Kidney epithelial cell (primary cell): ENCODE measurements at regions not wholly inside any gene's neighbourhood (a gene's known extent, or its start where the extent isn't known, plus 50 kb on each side); places are given as distances from the start of the nearest gene placed in this dataset.

Experiments
- DNase-seq: peaks from one replicate; pipeline ENCODE4 v3.0.0-alpha.2; 2010; ENCODE audit warnings: low read depth
- H3K27me3 ChIP-seq: 2 replicates; pipeline ENCODE4 v1.6.0; 2011; ENCODE audit warnings: low read length; ENCODE audit not compliant: control insufficient read depth, insufficient read depth
- H3K36me3 ChIP-seq: 2 replicates; pipeline ENCODE4 v1.5.1; 2011; ENCODE audit warnings: low read length; ENCODE audit not compliant: control insufficient read depth, insufficient read depth
- H3K4me3 ChIP-seq: 2 replicates; pipeline ENCODE4 v1.5.1; 2011; ENCODE audit warnings: low read depth, mild to moderate bottlenecking, control low read depth, low read length
- TF ChIP-seq, protein P1 (sequence below): IDR thresholded peaks from 2 replicates; pipeline ENCODE4 v1.5.1; 2011; ENCODE audit warnings: mild to moderate bottlenecking, moderate library complexity, low read length, control low read depth, inconsistent platforms; ENCODE audit not compliant: insufficient read depth, poor library complexity, severe bottlenecking

DNA sequence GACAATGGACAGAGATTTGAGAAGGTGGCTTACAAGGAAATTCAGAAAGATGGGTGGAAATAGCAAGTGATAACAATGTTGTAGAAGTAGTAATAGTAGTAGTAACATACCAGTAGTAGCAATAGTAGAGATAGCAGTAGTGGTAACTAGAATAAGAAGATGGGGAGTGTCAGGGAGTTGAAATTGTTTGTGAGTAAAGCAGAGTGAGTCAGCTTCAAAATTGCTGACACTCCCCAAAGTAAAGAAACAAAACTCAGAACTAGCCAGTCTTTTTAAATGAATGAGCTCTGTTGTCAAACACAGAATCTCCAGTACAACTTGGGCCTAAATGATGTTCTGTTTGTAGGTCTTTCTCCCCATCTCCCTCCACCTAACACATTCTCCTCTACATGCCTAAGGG lies 1040.9 kb downstream of the CBLN2 start:
- Histone ChIP-seq H3K27me3 (no peaks in the 10 kb centered on the region), H3K4me3 (no peak overlapping the region), H3K36me3 (no peaks in the 10 kb centered on the region)
- DNase-seq: no peak
- TF ChIP-seq, protein P1, sequence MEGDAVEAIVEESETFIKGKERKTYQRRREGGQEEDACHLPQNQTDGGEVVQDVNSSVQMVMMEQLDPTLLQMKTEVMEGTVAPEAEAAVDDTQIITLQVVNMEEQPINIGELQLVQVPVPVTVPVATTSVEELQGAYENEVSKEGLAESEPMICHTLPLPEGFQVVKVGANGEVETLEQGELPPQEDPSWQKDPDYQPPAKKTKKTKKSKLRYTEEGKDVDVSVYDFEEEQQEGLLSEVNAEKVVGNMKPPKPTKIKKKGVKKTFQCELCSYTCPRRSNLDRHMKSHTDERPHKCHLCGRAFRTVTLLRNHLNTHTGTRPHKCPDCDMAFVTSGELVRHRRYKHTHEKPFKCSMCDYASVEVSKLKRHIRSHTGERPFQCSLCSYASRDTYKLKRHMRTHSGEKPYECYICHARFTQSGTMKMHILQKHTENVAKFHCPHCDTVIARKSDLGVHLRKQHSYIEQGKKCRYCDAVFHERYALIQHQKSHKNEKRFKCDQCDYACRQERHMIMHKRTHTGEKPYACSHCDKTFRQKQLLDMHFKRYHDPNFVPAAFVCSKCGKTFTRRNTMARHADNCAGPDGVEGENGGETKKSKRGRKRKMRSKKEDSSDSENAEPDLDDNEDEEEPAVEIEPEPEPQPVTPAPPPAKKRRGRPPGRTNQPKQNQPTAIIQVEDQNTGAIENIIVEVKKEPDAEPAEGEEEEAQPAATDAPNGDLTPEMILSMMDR: no peak

DNA sequence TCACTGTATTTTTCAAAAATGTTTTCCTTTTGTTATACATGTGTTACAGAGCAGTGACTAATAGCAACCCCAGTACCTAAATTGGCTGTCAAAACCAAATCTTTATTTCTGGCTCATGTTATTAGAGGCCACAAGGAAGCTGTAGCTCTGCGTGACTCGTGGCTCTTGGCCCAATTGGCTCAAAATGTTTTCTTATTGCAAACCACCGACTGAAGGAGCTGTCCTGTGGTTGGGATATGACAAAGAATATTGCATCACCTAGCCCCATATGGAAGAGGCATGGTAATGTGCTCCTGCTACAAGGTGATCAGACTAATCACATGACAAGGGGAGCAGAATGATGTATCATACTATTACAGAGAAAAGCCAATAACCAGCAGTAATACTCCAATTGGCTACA lies 1058.5 kb downstream of the CBLN2 start:
- no peaks in the 10 kb centered on the region for H3K27me3 ChIP-seq
- TF ChIP-seq, protein P1: no peak
- H3K4me3 ChIP-seq: no peak overlapping the region
- DNase-seq: peak; percentile 44
- no peaks in the 10 kb centered on the region for H3K36me3 ChIP-seq

DNA sequence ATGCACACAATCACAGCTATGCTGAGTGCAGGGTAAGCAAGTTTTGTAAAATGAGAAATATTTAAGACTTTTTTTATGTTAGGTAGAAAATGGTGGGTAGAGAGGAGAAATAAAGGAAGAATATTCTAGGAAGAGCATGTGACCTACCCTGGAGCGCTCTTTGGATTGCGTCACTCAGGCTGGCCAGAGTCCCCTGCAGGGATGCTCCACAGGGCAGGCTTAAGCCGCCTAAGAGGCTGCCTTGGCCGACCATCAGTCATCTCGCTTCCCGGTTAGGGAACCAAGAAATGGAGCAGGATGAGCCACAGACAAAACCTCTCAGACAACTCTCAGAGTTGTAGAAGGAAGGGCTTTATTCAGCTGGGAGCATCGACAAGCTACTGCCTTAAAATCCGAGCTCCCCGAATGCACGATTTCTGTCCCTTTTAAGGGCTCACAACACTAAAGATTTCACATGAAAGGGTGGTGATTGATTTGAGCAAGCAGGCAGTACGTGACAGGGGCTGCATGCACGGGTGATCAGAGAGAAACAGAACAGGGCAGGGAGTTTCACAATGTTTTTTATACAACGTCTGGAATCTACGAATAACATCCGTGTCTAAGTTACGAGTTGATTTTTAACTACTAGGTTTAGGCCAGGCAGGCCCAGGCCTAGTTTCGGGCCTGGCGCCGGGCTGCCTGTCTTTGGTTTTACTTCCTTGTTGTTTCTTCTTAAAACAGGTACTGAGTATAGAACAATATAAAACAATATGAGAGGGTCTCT lies 1072.0 kb downstream of the CBLN2 start:
- Histone ChIP-seq H3K4me3 (no peak overlapping the region), H3K36me3 (no peaks in the 10 kb centered on the region), H3K27me3 (no peaks in the 10 kb centered on the region)
- TF ChIP-seq, protein P1: no peak
- DNase-seq: peak; percentile 53

DNA sequence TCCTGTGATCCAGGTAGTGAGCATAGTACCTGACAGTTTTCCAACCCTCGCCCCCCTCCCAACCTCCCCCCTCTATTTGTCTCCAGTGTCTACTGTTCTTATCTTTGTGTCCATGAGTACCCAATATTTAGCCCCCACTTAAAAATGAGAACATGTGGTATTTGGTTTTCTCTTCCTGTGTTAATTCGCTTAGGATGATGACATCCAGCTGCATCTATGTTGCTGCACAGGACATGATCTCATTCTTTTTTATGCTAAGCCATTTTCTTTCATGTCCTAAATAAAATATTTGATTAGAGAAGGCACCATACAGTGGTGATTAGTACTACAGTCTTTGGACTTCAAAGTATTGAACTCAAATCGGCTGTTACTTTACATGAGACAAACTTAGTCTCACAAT lies 1087.9 kb downstream of the CBLN2 start:
- no peak overlapping the region for H3K4me3 ChIP-seq
- no peak for DNase-seq
- TF ChIP-seq, protein P1: no peak
- H3K36me3 ChIP-seq: no peaks in the 10 kb centered on the region
- H3K27me3 ChIP-seq: no peaks in the 10 kb centered on the region

DNA sequence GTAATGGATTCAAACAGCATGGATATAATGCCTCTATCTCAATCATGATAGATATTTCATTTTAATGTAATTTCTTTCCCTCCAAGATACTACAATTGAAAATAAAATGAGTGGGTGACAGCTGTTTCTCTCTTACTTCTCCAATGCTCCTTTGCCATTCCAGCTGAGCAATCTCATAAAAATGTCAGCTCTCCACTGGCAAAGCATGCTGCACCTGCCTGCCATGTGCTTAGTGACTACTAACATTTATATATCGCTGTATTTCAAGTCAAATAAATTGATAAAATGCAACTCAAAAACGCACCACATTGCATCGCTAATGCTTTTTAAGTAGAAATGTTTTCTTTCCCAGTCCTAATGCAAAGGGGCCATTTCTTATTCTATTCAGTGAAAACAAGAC lies 1093.9 kb downstream of the CBLN2 start:
- Histone ChIP-seq H3K4me3 (no peak overlapping the region), H3K36me3 (no peaks in the 10 kb centered on the region), H3K27me3 (no peaks in the 10 kb centered on the region)
- TF ChIP-seq, protein P1: no peak
- DNase-seq: no peak
